ENCODE measurements at regions not wholly inside any gene's neighbourhood (a gene's known extent, or its start where the extent isn't known, plus 50 kb on each side); places are given as distances from the start of the nearest gene placed in this dataset.

- no peak overlapping the region for H3K4me3 ChIP-seq (replicated peaks in 1 of 3; ENCODE audit: insufficient read depth in 1 of 3, low read depth in 2 of 3, low read length in 3 of 3)
- CTCF ChIA-PET (ENCODE audit: low intra/inter-chr PET ratio, low total read pairs) = no interaction called here
- POLR2A ChIA-PET = no interaction called here
- no peak overlapping the region for H2AFZ ChIP-seq (ENCODE audit: low read length)
- BruUV-seq (replicated peaks) = no TSS peak
- no peaks in the 10 kb centered on the region for H3K79me2 ChIP-seq (ENCODE audit: insufficient read depth, low read length)
- 2% methylated on average over 1 of the region's 1 CpG for WGBS (ENCODE audit: low lambda C conversion rate)
- no peaks in the 10 kb centered on the region for H3K9me3 ChIP-seq (ENCODE audit: low read length)
- in situ Hi-C loops (cut with HindIII; ENCODE audit: extremely low pct_ligation_motif_present, low pct_unique_long_range_greater_than_20kb) = no loop called here
- no peak for FAIRE-seq
- H3K36me3 ChIP-seq (replicated peaks in 1 of 2; ENCODE audit: control insufficient read depth in 1 of 2, insufficient read depth in 2 of 2, low read length in 2 of 2) = no peaks in the 10 kb centered on the region
- TF ChIP-seq ZSCAN12 (CRISPR knock-in tag; IDR thresholded peaks at IDR 0.05) (no peak), EP300 (IDR thresholded peaks at IDR 0.05; ENCODE audit: low read depth in 2 of 2, low read length in 2 of 2) (peak in 1 of 2 experiments; percentile 14; a peak in 1 of 4 replicates), EP300 (CRISPR knock-in tag; IDR thresholded peaks at IDR 0.05; ENCODE audit: borderline replicate concordance) (no peak), KDM3A (CRISPR knock-in tag; IDR thresholded peaks at IDR 0.05; ENCODE audit: low read depth) (no peak), TBX3 (IDR thresholded peaks at IDR 0.05; ENCODE audit: borderline replicate concordance) (no peak), FOSL2 (CRISPR knock-in tag; IDR thresholded peaks at IDR 0.05) (peak; percentile 57), CREB1 (IDR thresholded peaks at IDR 0.05) (peak; percentile 28; the same call in 1 of the 2 replicates), CREB1 (CRISPR knock-in tag; IDR thresholded peaks at IDR 0.05) (no peak), DMTF1 (CRISPR knock-in tag; IDR thresholded peaks at IDR 0.05) (no peak), MYNN (CRISPR knock-in tag; IDR thresholded peaks at IDR 0.05; ENCODE audit: low read depth) (no peak)
- DNase-seq (ENCODE audit: low spot score) = peak; percentile 12
- no peak overlapping the region for H3K9ac ChIP-seq (ENCODE audit: insufficient read depth, low read depth, low read length)
- no peak overlapping the region for H3K4me2 ChIP-seq (ENCODE audit: low read depth, low read length)
- ATAC-seq = no peak
- H3K27me3 ChIP-seq (ENCODE audit: control insufficient read depth in 1 of 2, insufficient read depth in 2 of 2, low read length in 2 of 2) = no peaks in the 10 kb centered on the region; a peak in 1 of 5 replicates
- H3K27ac ChIP-seq (ENCODE audit: extremely low read length, insufficient read depth, low read length) = no peak overlapping the region
- intact Hi-C loops (cut with micrococcal nuclease; ENCODE audit: unreplicated experiment) = no loop called here
- no peaks in the 10 kb centered on the region for H4K20me1 ChIP-seq (ENCODE audit: insufficient read depth, low read length)
- H3K4me1 ChIP-seq (ENCODE audit: insufficient read depth, low read length) = peaks cover 18% of the 10 kb centered on the region
Observed at GRCh38 chr10:63707254-63707910, 186.2 kb downstream of the REEP3 start.

Measured in HepG2 (cell line).